ENCODE measurements at regions not wholly inside any gene's neighbourhood (a gene's known extent, or its start where the extent isn't known, plus 50 kb on each side); places are given as distances from the start of the nearest gene placed in this dataset.
A peak's percentile ranks its signal among the peaks of the same experiment; 100 is the strongest.

DNA sequence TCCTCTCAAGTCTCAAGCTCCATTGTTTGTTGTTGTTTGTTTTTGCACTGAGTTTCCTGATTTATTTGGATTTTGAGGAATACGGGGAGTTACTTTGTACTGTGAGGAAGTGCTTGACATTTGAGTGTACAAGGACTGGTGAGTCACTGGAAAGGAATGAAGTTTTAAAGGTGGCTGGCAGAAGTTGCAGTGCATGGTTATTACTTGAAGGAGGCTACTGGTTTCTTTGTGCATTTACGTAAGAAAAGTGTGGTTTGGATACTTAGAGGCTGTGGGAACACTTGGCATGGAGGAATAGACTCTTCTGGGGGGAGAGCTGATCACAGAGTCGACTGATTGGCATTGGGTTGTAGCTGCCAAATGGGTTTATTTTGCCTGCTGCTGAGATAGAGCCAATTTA is 919.0 kb downstream of the TAF11L14 start:
- Histone ChIP-seq H3K9me3 (ENCODE audit: control insufficient read depth, low read length) (peaks cover 55% of the 10 kb centered on the region), H3K4me3 (ENCODE audit: low read length) (no peak overlapping the region), H3K9ac (ENCODE audit: extremely low read depth, low read length, poor library complexity, severe bottlenecking) (no peak overlapping the region), H3K27me3 (ENCODE audit: control insufficient read depth, insufficient read depth, low read length, poor library complexity, severe bottlenecking) (no peaks in the 10 kb centered on the region), H3K27ac (ENCODE audit: low read depth, low read length) (no peak overlapping the region), H3K36me3 (ENCODE audit: control insufficient read depth, insufficient read depth, low read length) (no peaks in the 10 kb centered on the region), H3K4me1 (ENCODE audit: control insufficient read depth, insufficient read depth, low read length) (no peaks in the 10 kb centered on the region)
- H3K4me1 Mint-ChIP-seq, result peaks cover 14% of the 10 kb centered on the region
- peaks cover 60% of the 10 kb centered on the region for H3K36me3 Mint-ChIP-seq (ENCODE audit: low read depth)
- TF ChIP-seq, protein P1, sequence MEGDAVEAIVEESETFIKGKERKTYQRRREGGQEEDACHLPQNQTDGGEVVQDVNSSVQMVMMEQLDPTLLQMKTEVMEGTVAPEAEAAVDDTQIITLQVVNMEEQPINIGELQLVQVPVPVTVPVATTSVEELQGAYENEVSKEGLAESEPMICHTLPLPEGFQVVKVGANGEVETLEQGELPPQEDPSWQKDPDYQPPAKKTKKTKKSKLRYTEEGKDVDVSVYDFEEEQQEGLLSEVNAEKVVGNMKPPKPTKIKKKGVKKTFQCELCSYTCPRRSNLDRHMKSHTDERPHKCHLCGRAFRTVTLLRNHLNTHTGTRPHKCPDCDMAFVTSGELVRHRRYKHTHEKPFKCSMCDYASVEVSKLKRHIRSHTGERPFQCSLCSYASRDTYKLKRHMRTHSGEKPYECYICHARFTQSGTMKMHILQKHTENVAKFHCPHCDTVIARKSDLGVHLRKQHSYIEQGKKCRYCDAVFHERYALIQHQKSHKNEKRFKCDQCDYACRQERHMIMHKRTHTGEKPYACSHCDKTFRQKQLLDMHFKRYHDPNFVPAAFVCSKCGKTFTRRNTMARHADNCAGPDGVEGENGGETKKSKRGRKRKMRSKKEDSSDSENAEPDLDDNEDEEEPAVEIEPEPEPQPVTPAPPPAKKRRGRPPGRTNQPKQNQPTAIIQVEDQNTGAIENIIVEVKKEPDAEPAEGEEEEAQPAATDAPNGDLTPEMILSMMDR (conservative IDR thresholded peaks at IDR 0.05), result no peak
- no peak overlapping the region for H3K27ac Mint-ChIP-seq
- WGBS, 2 experiments (ENCODE audit: insufficient coverage in 1 of 2, insufficient read length in 1 of 2), result 72 to 93% methylated on average over 2 to 3 of the region's 3 CpGs
- peaks cover 54% of the 10 kb centered on the region for H3K9me3 Mint-ChIP-seq
- no peaks in the 10 kb centered on the region for H3K27me3 Mint-ChIP-seq (ENCODE audit: insufficient read depth)
- H3K4me3 Mint-ChIP-seq, result no peak overlapping the region
- DNase-seq, result no peak

DNA sequence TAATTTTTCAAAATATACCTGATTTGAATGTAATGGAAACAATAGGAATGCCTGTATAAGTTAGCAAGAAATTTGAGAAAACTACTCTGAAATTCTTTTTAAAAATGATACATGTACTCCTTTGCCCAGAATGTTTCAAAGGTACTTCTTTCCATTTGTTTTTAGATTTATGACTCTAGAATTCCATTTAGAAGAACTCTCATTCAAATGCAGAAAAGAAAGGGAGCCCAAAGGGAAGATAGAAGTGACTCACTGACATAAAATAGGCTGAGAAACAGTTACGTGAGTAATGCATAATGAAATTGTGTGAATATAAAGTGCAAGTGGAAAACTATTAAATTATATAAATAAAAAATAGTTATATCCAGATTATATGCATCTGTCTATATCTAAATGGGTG is 926.3 kb downstream of the TAF11L14 start:
- Mint-ChIP-seq H3K4me1 (peaks cover 21% of the 10 kb centered on the region), H3K27me3 (ENCODE audit: insufficient read depth) (no peaks in the 10 kb centered on the region)
- H3K9me3 ChIP-seq (ENCODE audit: control insufficient read depth, low read length), result no peaks in the 10 kb centered on the region

GRCh38 chr5:18563853-18564252 is 929.6 kb downstream of the TAF11L14 start:
- no peak overlapping the region for H3K4me3 Mint-ChIP-seq
- peaks cover 8% of the 10 kb centered on the region for H3K4me1 Mint-ChIP-seq
- no peak overlapping the region for H3K4me3 ChIP-seq (ENCODE audit: low read length)
- H3K27me3 Mint-ChIP-seq (ENCODE audit: insufficient read depth), result no peaks in the 10 kb centered on the region
- H3K9me3 Mint-ChIP-seq, result no peaks in the 10 kb centered on the region
- no peak overlapping the region for H3K27ac ChIP-seq (ENCODE audit: low read depth, low read length)
- H3K36me3 Mint-ChIP-seq (ENCODE audit: low read depth), result peaks cover 3% of the 10 kb centered on the region
- 89 to 100% methylated on average over 2 of the region's 2 CpGs for WGBS, 2 experiments (ENCODE audit: insufficient coverage in 1 of 2, insufficient read length in 1 of 2)
- no peaks in the 10 kb centered on the region for H3K4me1 ChIP-seq (ENCODE audit: control insufficient read depth, insufficient read depth, low read length)
- no peaks in the 10 kb centered on the region for H3K36me3 ChIP-seq (ENCODE audit: control insufficient read depth, insufficient read depth, low read length)
- DNase-seq, result no peak
- no peak overlapping the region for H3K9ac ChIP-seq (ENCODE audit: extremely low read depth, low read length, poor library complexity, severe bottlenecking)
- no peaks in the 10 kb centered on the region for H3K9me3 ChIP-seq (ENCODE audit: control insufficient read depth, low read length)
- no peaks in the 10 kb centered on the region for H3K27me3 ChIP-seq (ENCODE audit: control insufficient read depth, insufficient read depth, low read length, poor library complexity, severe bottlenecking)
- H3K27ac Mint-ChIP-seq, result peak overlapping the region; percentile 94
- TF ChIP-seq, protein P1 (conservative IDR thresholded peaks at IDR 0.05), result peak; percentile 36

More for the DNA sequence above, 926.3 kb downstream of the TAF11L14 start:
- H3K9ac ChIP-seq (ENCODE audit: extremely low read depth, low read length, poor library complexity, severe bottlenecking), result no peak overlapping the region
- no peak overlapping the region for H3K27ac ChIP-seq (ENCODE audit: low read depth, low read length)
- Mint-ChIP-seq H3K4me3 (no peak overlapping the region), H3K36me3 (ENCODE audit: low read depth) (peaks cover 5% of the 10 kb centered on the region), H3K9me3 (no peaks in the 10 kb centered on the region), H3K27ac (no peak overlapping the region)
- DNase-seq, result no peak
- no CpG with 5 or more reads among the region's 1 CpG for WGBS, 2 experiments (ENCODE audit: insufficient coverage in 1 of 2, insufficient read length in 1 of 2)
- no peaks in the 10 kb centered on the region for H3K36me3 ChIP-seq (ENCODE audit: control insufficient read depth, insufficient read depth, low read length)
- TF ChIP-seq, protein P1 (conservative IDR thresholded peaks at IDR 0.05), result no peak
- no peaks in the 10 kb centered on the region for H3K4me1 ChIP-seq (ENCODE audit: control insufficient read depth, insufficient read depth, low read length)
- no peak overlapping the region for H3K4me3 ChIP-seq (ENCODE audit: low read length)
- H3K27me3 ChIP-seq (ENCODE audit: control insufficient read depth, insufficient read depth, low read length, poor library complexity, severe bottlenecking), result no peaks in the 10 kb centered on the region

Data from endodermal cell (in vitro differentiated cells).